ENCODE measurements at regions not wholly inside any gene's neighbourhood (a gene's known extent, or its start where the extent isn't known, plus 50 kb on each side); places are given as distances from the start of the nearest gene placed in this dataset.

GRCh38 chr22:27105142-27106025 is 448.0 kb downstream of the MIAT start:
- no peak for TF ChIP-seq REST (IDR thresholded peaks at IDR 0.05; ENCODE audit: insufficient read depth in 1 of 2, low read depth in 2 of 2, low read length in 2 of 2)
- no peak for TF ChIP-seq SIN3A (IDR thresholded peaks at IDR 0.05; ENCODE audit: borderline replicate concordance, insufficient read depth, low read length)
- no peak for TF ChIP-seq POLR2AphosphoS5 (IDR thresholded peaks at IDR 0.05; ENCODE audit: low read depth, low read length)
- no peak for TF ChIP-seq TAF1 (IDR thresholded peaks at IDR 0.05; ENCODE audit: borderline replicate concordance, insufficient read depth, low read length)
- TF ChIP-seq FOXP2 (optimal IDR thresholded peaks at IDR 0.05; ENCODE audit: borderline replicate concordance, extremely low read depth, extremely low read length, insufficient read depth) = no peak

- TF ChIP-seq REST (IDR thresholded peaks at IDR 0.05; ENCODE audit: insufficient read depth in 1 of 2, low read depth in 2 of 2, low read length in 2 of 2) (no peak), FOXP2 (optimal IDR thresholded peaks at IDR 0.05; ENCODE audit: borderline replicate concordance, extremely low read depth, extremely low read length, insufficient read depth) (no peak), POLR2AphosphoS5 (IDR thresholded peaks at IDR 0.05; ENCODE audit: low read depth, low read length) (no peak), SIN3A (IDR thresholded peaks at IDR 0.05; ENCODE audit: borderline replicate concordance, insufficient read depth, low read length) (no peak), TAF1 (IDR thresholded peaks at IDR 0.05; ENCODE audit: borderline replicate concordance, insufficient read depth, low read length) (no peak)
These were observed 449.6 kb downstream of the MIAT start for GRCh38 chr22:27106985-27107384.

GRCh38 chr22:27107386-27107785 is 450.0 kb downstream of the MIAT start:
- TF ChIP-seq REST (IDR thresholded peaks at IDR 0.05; ENCODE audit: insufficient read depth in 1 of 2, low read depth in 2 of 2, low read length in 2 of 2) (no peak), POLR2AphosphoS5 (IDR thresholded peaks at IDR 0.05; ENCODE audit: low read depth, low read length) (no peak), FOXP2 (optimal IDR thresholded peaks at IDR 0.05; ENCODE audit: borderline replicate concordance, extremely low read depth, extremely low read length, insufficient read depth) (no peak), TAF1 (IDR thresholded peaks at IDR 0.05; ENCODE audit: borderline replicate concordance, insufficient read depth, low read length) (no peak), SIN3A (IDR thresholded peaks at IDR 0.05; ENCODE audit: borderline replicate concordance, insufficient read depth, low read length) (no peak)

GRCh38 chr22:27107824-27108223 is 450.4 kb downstream of the MIAT start:
- TF ChIP-seq SIN3A (IDR thresholded peaks at IDR 0.05; ENCODE audit: borderline replicate concordance, insufficient read depth, low read length) (no peak), TAF1 (IDR thresholded peaks at IDR 0.05; ENCODE audit: borderline replicate concordance, insufficient read depth, low read length) (no peak), POLR2AphosphoS5 (IDR thresholded peaks at IDR 0.05; ENCODE audit: low read depth, low read length) (no peak), REST (IDR thresholded peaks at IDR 0.05; ENCODE audit: insufficient read depth in 1 of 2, low read depth in 2 of 2, low read length in 2 of 2) (no peak), FOXP2 (optimal IDR thresholded peaks at IDR 0.05; ENCODE audit: borderline replicate concordance, extremely low read depth, extremely low read length, insufficient read depth) (no peak)

Measured in PFSK-1 (cell line).